HG02885 (cell line): ENCODE measurements at regions not wholly inside any gene's neighbourhood (a gene's known extent, or its start where the extent isn't known, plus 50 kb on each side); places are given as distances from the start of the nearest gene placed in this dataset.

Source experiments
- ATAC-seq: cut with Tn5 transposase; IDR thresholded peaks from one replicate; pipeline ENCODE4 v1.9.1; 2021; ENCODE audit warnings: mild to moderate bottlenecking; ENCODE audit not compliant: unreplicated experiment, poor library complexity

- ATAC-seq = no peak
Measured at GRCh38 chr4:174438711-174439110, 83.6 kb downstream of the HPGD start.

- ATAC-seq = no peak
Measured at GRCh38 chr4:174437749-174438148, 84.5 kb downstream of the HPGD start.

GRCh38 chr4:174437324-174437723 is 85.0 kb downstream of the HPGD start:
- ATAC-seq = no peak

GRCh38 chr4:174436377-174436776 is 85.9 kb downstream of the HPGD start:
- ATAC-seq = no peak

- ATAC-seq = no peak
Measured at GRCh38 chr4:174435974-174436373, 86.3 kb downstream of the HPGD start.

GRCh38 chr4:174434455-174434854 is 87.8 kb downstream of the HPGD start:
- ATAC-seq = no peak

GRCh38 chr4:174430576-174430975 is 91.7 kb downstream of the HPGD start:
- ATAC-seq = no peak

GRCh38 chr4:174429701-174430410 is 92.4 kb downstream of the HPGD start:
- ATAC-seq = no peak

GRCh38 chr4:174427571-174428140 is 94.6 kb downstream of the HPGD start:
- no peak for ATAC-seq

- no peak for ATAC-seq
Measured at GRCh38 chr4:174425669-174426068, 96.6 kb downstream of the HPGD start.

- ATAC-seq = peak; percentile 74
Measured at GRCh38 chr4:174423257-174423944, 98.9 kb downstream of the HPGD start.

- no peak for ATAC-seq
Measured at GRCh38 chr4:174422893-174423256, 99.4 kb downstream of the HPGD start.

GRCh38 chr4:174420316-174420715 is 102.0 kb downstream of the HPGD start:
- ATAC-seq = no peak

GRCh38 chr4:174418640-174419212 is 103.6 kb downstream of the HPGD start:
- no peak for ATAC-seq

- no peak for ATAC-seq
Measured at GRCh38 chr4:174408841-174409552, 113.3 kb downstream of the HPGD start.

GRCh38 chr4:174406383-174406782 is 115.9 kb downstream of the HPGD start:
- ATAC-seq = no peak

GRCh38 chr4:174405923-174406322 is 116.4 kb downstream of the HPGD start:
- no peak for ATAC-seq

- no peak for ATAC-seq
Measured at GRCh38 chr4:174404677-174405076, 117.6 kb downstream of the HPGD start.

GRCh38 chr4:174403177-174403543 is 119.1 kb downstream of the HPGD start:
- no peak for ATAC-seq

GRCh38 chr4:174402470-174403176 is 118.9 kb downstream of the CEP44 start:
- no peak for ATAC-seq
